Fibroblast of lung (primary cell): ENCODE measurements at regions not wholly inside any gene's neighbourhood (a gene's known extent, or its start where the extent isn't known, plus 50 kb on each side); places are given as distances from the start of the nearest gene placed in this dataset.

ENCODE experiments used
- DNase-seq, 2 donors: peaks; one replicate each; pipeline versions ENCODE4 v3.0.0 to v3.0.0-alpha.2; 2010; ENCODE audit warnings: low read depth in 2 of 2
- H2AFZ ChIP-seq: 2 replicates; pipeline ENCODE4 v1.5.1; 2012; ENCODE audit warnings: low read length, control low read depth, inconsistent platforms
- H3K27ac ChIP-seq: 2 replicates; pipeline ENCODE4 v1.5.1; 2011; ENCODE audit warnings: low read length, control low read depth; ENCODE audit not compliant: insufficient read depth
- H3K27me3 ChIP-seq: 2 replicates; pipeline ENCODE4 v1.5.1; 2011; ENCODE audit warnings: mild to moderate bottlenecking, low read length; ENCODE audit not compliant: control insufficient read depth, insufficient read depth
- H3K36me3 ChIP-seq: 2 replicates; pipeline ENCODE4 v1.5.1; 2011; ENCODE audit warnings: low read length; ENCODE audit not compliant: control insufficient read depth, insufficient read depth
- H3K4me1 ChIP-seq: 2 replicates; pipeline ENCODE4 v1.5.1; 2011; ENCODE audit warnings: low read length; ENCODE audit not compliant: control insufficient read depth, insufficient read depth; ENCODE audit errors: extremely low read depth
- H3K4me2 ChIP-seq: 2 replicates; pipeline ENCODE4 v1.5.1; 2011; ENCODE audit warnings: low read length, control low read depth; ENCODE audit not compliant: insufficient read depth; ENCODE audit errors: extremely low read depth
- H3K4me3 ChIP-seq, 4 experiments: fragments of 200-600 bp in 1 of 4; sonication (generic) in 1 of 4; replicated peaks in 1 of 4; 2 replicates each; pipeline ENCODE4 v1.5.1; 2011 to 2016; ENCODE audit warnings: low read length in 4 of 4, low read depth in 3 of 4, mild to moderate bottlenecking in 3 of 4, control low read depth in 2 of 4, inconsistent platforms in 1 of 4, mixed read lengths in 1 of 4; ENCODE audit not compliant: insufficient read depth in 1 of 4; ENCODE audit errors: control extremely low read depth in 1 of 4
- H3K79me2 ChIP-seq: 2 replicates; pipeline ENCODE4 v1.5.1; 2012; ENCODE audit warnings: mild to moderate bottlenecking, low read length, inconsistent platforms; ENCODE audit not compliant: control insufficient read depth, insufficient read depth
- H3K9ac ChIP-seq: 2 replicates; pipeline ENCODE4 v1.5.1; 2011; ENCODE audit warnings: mild to moderate bottlenecking, low read length, control low read depth; ENCODE audit not compliant: insufficient read depth
- H3K9me3 ChIP-seq: 2 replicates; pipeline ENCODE4 v1.5.1; 2012; ENCODE audit warnings: low read depth, low read length; ENCODE audit not compliant: control insufficient read depth, insufficient read depth
- H4K20me1 ChIP-seq: 2 replicates; pipeline ENCODE4 v1.5.1; 2011; ENCODE audit warnings: low read length; ENCODE audit not compliant: control insufficient read depth, insufficient read depth; ENCODE audit errors: extremely low read depth
- EZH2 ChIP-seq: IDR thresholded peaks from 2 replicates; pipeline ENCODE4 v1.5.1; 2012; ENCODE audit warnings: low read length, control low read depth, mild to moderate bottlenecking; ENCODE audit errors: missing control alignments
- TF ChIP-seq, protein P1 (sequence below), 2 donors: IDR thresholded peaks in 1 of 2; conservative IDR thresholded peaks in 1 of 2; 1 replicate in 1 of 2; 2 replicates in 1 of 2; pipeline ENCODE4 v1.5.1; 2011 to 2012; ENCODE audit warnings: low read length in 2 of 2, control low read depth in 1 of 2, inconsistent platforms in 1 of 2, low read depth in 1 of 2, mild to moderate bottlenecking in 1 of 2

DNA sequence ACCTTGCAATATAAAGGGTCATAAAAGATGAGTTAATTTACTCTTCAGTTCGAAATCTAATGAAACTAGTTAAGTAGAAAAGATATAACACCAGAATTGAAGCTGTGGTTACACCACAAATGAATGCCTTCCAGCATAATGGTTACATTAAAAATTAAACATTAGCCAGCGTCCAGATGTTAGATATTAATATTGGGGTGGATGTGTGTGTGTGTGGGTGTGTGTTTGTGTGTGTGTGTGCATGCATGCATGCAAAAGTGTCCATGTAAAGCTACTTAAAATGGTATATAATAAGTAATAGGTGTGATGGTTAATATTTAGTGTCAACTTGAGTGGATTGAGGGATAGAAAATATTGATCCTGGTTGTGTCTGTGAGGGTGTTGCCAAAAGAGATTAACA is 170.4 kb upstream of the FN1 start:
- Histone ChIP-seq H3K9me3 (no peaks in the 10 kb centered on the region), H3K36me3 (no peaks in the 10 kb centered on the region), H3K27me3 (no peaks in the 10 kb centered on the region), H3K79me2 (no peaks in the 10 kb centered on the region), H3K9ac (no peak overlapping the region), H3K27ac (no peak overlapping the region), H3K4me3 (no peak overlapping the region), H3K4me2 (no peak overlapping the region), H3K4me1 (peaks cover 2% of the 10 kb centered on the region), H2AFZ (no peak overlapping the region), H4K20me1 (no peaks in the 10 kb centered on the region)
- no peak for DNase-seq
- TF ChIP-seq, protein P1, sequence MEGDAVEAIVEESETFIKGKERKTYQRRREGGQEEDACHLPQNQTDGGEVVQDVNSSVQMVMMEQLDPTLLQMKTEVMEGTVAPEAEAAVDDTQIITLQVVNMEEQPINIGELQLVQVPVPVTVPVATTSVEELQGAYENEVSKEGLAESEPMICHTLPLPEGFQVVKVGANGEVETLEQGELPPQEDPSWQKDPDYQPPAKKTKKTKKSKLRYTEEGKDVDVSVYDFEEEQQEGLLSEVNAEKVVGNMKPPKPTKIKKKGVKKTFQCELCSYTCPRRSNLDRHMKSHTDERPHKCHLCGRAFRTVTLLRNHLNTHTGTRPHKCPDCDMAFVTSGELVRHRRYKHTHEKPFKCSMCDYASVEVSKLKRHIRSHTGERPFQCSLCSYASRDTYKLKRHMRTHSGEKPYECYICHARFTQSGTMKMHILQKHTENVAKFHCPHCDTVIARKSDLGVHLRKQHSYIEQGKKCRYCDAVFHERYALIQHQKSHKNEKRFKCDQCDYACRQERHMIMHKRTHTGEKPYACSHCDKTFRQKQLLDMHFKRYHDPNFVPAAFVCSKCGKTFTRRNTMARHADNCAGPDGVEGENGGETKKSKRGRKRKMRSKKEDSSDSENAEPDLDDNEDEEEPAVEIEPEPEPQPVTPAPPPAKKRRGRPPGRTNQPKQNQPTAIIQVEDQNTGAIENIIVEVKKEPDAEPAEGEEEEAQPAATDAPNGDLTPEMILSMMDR (conservative IDR thresholded peaks at IDR 0.05 in 1 of 2, IDR thresholded peaks at IDR 0.05 in 1 of 2; ENCODE audit: low read depth in 1 of 2, low read length in 2 of 2), result no peak
- TF ChIP-seq EZH2, result no peak

DNA sequence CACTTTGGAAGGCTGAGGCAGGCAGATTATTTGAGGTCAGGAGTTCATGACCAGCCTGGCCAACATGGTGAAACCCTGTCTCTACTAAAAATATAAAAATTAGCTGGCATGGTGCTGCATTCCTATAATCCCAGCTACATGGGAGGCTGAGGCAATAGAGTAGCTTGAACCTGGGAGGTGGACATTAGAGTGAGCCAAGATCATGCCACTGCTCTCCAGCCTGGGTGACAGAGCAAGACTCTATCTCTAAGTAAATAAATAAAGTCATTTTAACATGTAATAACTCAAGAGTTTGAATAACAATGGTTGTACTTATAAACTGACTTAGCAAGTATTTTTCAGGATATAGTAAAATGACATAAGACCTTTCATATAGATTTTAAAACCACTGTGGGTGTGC is 169.3 kb upstream of the FN1 start:
- TF ChIP-seq, protein P1 (conservative IDR thresholded peaks at IDR 0.05 in 1 of 2, IDR thresholded peaks at IDR 0.05 in 1 of 2; ENCODE audit: low read depth in 1 of 2, low read length in 2 of 2), result no peak
- no peak for TF ChIP-seq EZH2
- Histone ChIP-seq H3K9ac (no peak overlapping the region), H3K36me3 (no peaks in the 10 kb centered on the region), H3K9me3 (no peaks in the 10 kb centered on the region), H3K4me1 (peaks cover 2% of the 10 kb centered on the region), H2AFZ (no peak overlapping the region), H3K4me3 (no peak overlapping the region), H3K27ac (no peak overlapping the region), H3K4me2 (no peak overlapping the region), H4K20me1 (no peaks in the 10 kb centered on the region), H3K27me3 (no peaks in the 10 kb centered on the region), H3K79me2 (no peaks in the 10 kb centered on the region)
- DNase-seq, result no peak

DNA sequence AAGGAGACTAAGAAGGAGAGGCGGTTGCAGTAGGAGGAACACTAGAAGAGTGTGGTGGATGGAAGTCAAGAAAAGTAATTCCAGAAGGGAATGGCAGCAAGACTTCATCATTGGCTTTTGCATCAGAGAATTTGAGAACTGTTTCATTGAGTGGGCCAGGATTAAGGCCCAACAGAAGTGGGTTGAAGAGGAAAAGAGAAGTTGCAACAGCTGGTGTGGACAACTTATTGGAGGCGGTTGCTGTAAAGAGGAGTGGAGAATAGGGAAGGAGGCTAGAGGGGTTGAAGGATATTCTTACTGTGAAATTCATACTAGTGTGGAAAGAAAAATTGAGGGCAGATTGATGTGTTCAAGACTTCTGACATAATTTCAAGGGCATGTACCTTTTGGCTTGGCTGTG is 168.7 kb upstream of the FN1 start:
- H2AFZ ChIP-seq, result no peak overlapping the region
- no peaks in the 10 kb centered on the region for H3K9me3 ChIP-seq
- H3K27ac ChIP-seq, result no peak overlapping the region
- no peak overlapping the region for H3K4me2 ChIP-seq
- no peaks in the 10 kb centered on the region for H3K36me3 ChIP-seq
- H3K4me1 ChIP-seq, result peaks cover 2% of the 10 kb centered on the region
- no peak for TF ChIP-seq EZH2
- TF ChIP-seq, protein P1 (conservative IDR thresholded peaks at IDR 0.05 in 1 of 2, IDR thresholded peaks at IDR 0.05 in 1 of 2; ENCODE audit: low read depth in 1 of 2, low read length in 2 of 2), result no peak
- no peaks in the 10 kb centered on the region for H3K79me2 ChIP-seq
- no peaks in the 10 kb centered on the region for H4K20me1 ChIP-seq
- no peak for DNase-seq
- no peak overlapping the region for H3K4me3 ChIP-seq
- H3K27me3 ChIP-seq, result no peaks in the 10 kb centered on the region
- no peak overlapping the region for H3K9ac ChIP-seq
